ENCODE measurements at regions not wholly inside any gene's neighbourhood (a gene's known extent, or its start where the extent isn't known, plus 50 kb on each side); places are given as distances from the start of the nearest gene placed in this dataset.

GRCh38 chr1:143709606-143710259 lies 262.1 kb downstream of the FAM72C start:
- TF ChIP-seq RAD21 (IDR thresholded peaks at IDR 0.05; ENCODE audit: low read depth): peak; percentile 42

GRCh38 chr1:143699731-143700130 lies 272.1 kb downstream of the FAM72C start:
- TF ChIP-seq EGR1 (IDR thresholded peaks at IDR 0.05) (no peak), TCF12 (IDR thresholded peaks at IDR 0.05; ENCODE audit: low read depth) (no peak), TEAD4 (IDR thresholded peaks at IDR 0.05) (no peak), CEBPB (IDR thresholded peaks at IDR 0.05) (no peak), ZBTB7A (IDR thresholded peaks at IDR 0.05; ENCODE audit: low read depth) (no peak), TAF1 (IDR thresholded peaks at IDR 0.05; ENCODE audit: low read depth) (no peak), RAD21 (IDR thresholded peaks at IDR 0.05; ENCODE audit: low read depth) (no peak), YY1 (IDR thresholded peaks at IDR 0.05; ENCODE audit: low read depth) (no peak), FOXM1 (IDR thresholded peaks at IDR 0.05; ENCODE audit: borderline replicate concordance, low read depth) (no peak), MAX (IDR thresholded peaks at IDR 0.05) (no peak), NFIC (IDR thresholded peaks at IDR 0.05) (no peak)

GRCh38 chr1:143699115-143699514 lies 272.7 kb downstream of the FAM72C start:
- no peak for TF ChIP-seq CEBPB (IDR thresholded peaks at IDR 0.05)
- no peak for TF ChIP-seq RAD21 (IDR thresholded peaks at IDR 0.05; ENCODE audit: low read depth)
- no peak for TF ChIP-seq CREB1 (IDR thresholded peaks at IDR 0.05; ENCODE audit: low read depth)
- no peak for TF ChIP-seq NFIC (IDR thresholded peaks at IDR 0.05)
- TF ChIP-seq TEAD4 (IDR thresholded peaks at IDR 0.05): no peak
- TF ChIP-seq MAX (IDR thresholded peaks at IDR 0.05): no peak
- TF ChIP-seq TCF12 (IDR thresholded peaks at IDR 0.05; ENCODE audit: low read depth): no peak
- TF ChIP-seq TAF1 (IDR thresholded peaks at IDR 0.05; ENCODE audit: low read depth): no peak
- no peak for TF ChIP-seq EP300 (IDR thresholded peaks at IDR 0.05; ENCODE audit: borderline replicate concordance)
- no peak for TF ChIP-seq USF1 (IDR thresholded peaks at IDR 0.05)
- TF ChIP-seq REST (IDR thresholded peaks at IDR 0.05; ENCODE audit: low read depth): no peak
- TF ChIP-seq YY1 (IDR thresholded peaks at IDR 0.05; ENCODE audit: low read depth): no peak
- TF ChIP-seq ZBTB7A (IDR thresholded peaks at IDR 0.05; ENCODE audit: low read depth): no peak
- no peak for TF ChIP-seq EGR1 (IDR thresholded peaks at IDR 0.05)
- TF ChIP-seq FOXM1 (IDR thresholded peaks at IDR 0.05; ENCODE audit: borderline replicate concordance, low read depth): no peak

- TF ChIP-seq RAD21 (IDR thresholded peaks at IDR 0.05; ENCODE audit: low read depth) (peak; percentile 96), USF1 (IDR thresholded peaks at IDR 0.05) (no peak), NFIC (IDR thresholded peaks at IDR 0.05) (peak; percentile 47; the same call in 1 of the 2 replicates)
Observed at GRCh38 chr1:143698016-143698415, 273.8 kb downstream of the FAM72C start.

GRCh38 chr1:143694085-143694484 lies 277.7 kb downstream of the FAM72C start:
- TF ChIP-seq TCF12 (IDR thresholded peaks at IDR 0.05; ENCODE audit: low read depth) (no peak), RAD21 (IDR thresholded peaks at IDR 0.05; ENCODE audit: low read depth) (no peak), CEBPB (IDR thresholded peaks at IDR 0.05) (no peak), CREB1 (IDR thresholded peaks at IDR 0.05; ENCODE audit: low read depth) (no peak), YY1 (IDR thresholded peaks at IDR 0.05; ENCODE audit: low read depth) (no peak), ZBTB7A (IDR thresholded peaks at IDR 0.05; ENCODE audit: low read depth) (no peak), USF1 (IDR thresholded peaks at IDR 0.05) (no peak), REST (IDR thresholded peaks at IDR 0.05; ENCODE audit: low read depth) (no peak), NFIC (IDR thresholded peaks at IDR 0.05) (no peak), FOXM1 (IDR thresholded peaks at IDR 0.05; ENCODE audit: borderline replicate concordance, low read depth) (no peak), TAF1 (IDR thresholded peaks at IDR 0.05; ENCODE audit: low read depth) (no peak)

- TF ChIP-seq YY1 (IDR thresholded peaks at IDR 0.05; ENCODE audit: low read depth): no peak
- no peak for TF ChIP-seq ZBTB7A (IDR thresholded peaks at IDR 0.05; ENCODE audit: low read depth)
- no peak for TF ChIP-seq RAD21 (IDR thresholded peaks at IDR 0.05; ENCODE audit: low read depth)
- TF ChIP-seq EGR1 (IDR thresholded peaks at IDR 0.05): no peak
- no peak for TF ChIP-seq MAX (IDR thresholded peaks at IDR 0.05)
- no peak for TF ChIP-seq USF1 (IDR thresholded peaks at IDR 0.05)
- TF ChIP-seq REST (IDR thresholded peaks at IDR 0.05; ENCODE audit: low read depth): no peak
- no peak for TF ChIP-seq CREB1 (IDR thresholded peaks at IDR 0.05; ENCODE audit: low read depth)
- TF ChIP-seq TEAD4 (IDR thresholded peaks at IDR 0.05): no peak
- TF ChIP-seq TAF1 (IDR thresholded peaks at IDR 0.05; ENCODE audit: low read depth): no peak
- no peak for TF ChIP-seq FOXM1 (IDR thresholded peaks at IDR 0.05; ENCODE audit: borderline replicate concordance, low read depth)
- TF ChIP-seq CEBPB (IDR thresholded peaks at IDR 0.05): no peak
Observed at GRCh38 chr1:143691971-143692529, 279.7 kb downstream of the FAM72C start.

Measured in Ishikawa (cell line).